ENCODE measurements at regions not wholly inside any gene's neighbourhood (a gene's known extent, or its start where the extent isn't known, plus 50 kb on each side); places are given as distances from the start of the nearest gene placed in this dataset.

- Histone ChIP-seq H2AK5ac (ENCODE audit: low read depth, low read length) (no peak overlapping the region), H3K27me3 (ENCODE audit: control insufficient read depth, insufficient read depth, low read length) (peaks cover 20% of the 10 kb centered on the region), H2BK120ac (ENCODE audit: low read depth, low read length) (no peak overlapping the region), H4K5ac (ENCODE audit: low read depth, low read length) (no peak overlapping the region), H3K27ac (ENCODE audit: insufficient read depth, low read length) (no peak overlapping the region), H3K9me1 (ENCODE audit: insufficient read depth, low read length) (no peaks in the 10 kb centered on the region), H3K9ac (ENCODE audit: low read depth, low read length) (no peak overlapping the region), H3K18ac (ENCODE audit: low read depth, low read length) (no peak overlapping the region), H3K4me3 (ENCODE audit: insufficient read depth, low read depth, low read length) (no peak overlapping the region), H4K8ac (ENCODE audit: low read depth in 2 of 2, low read length in 2 of 2) (no peak overlapping the region), H3K4me1 (ENCODE audit: control insufficient read depth, insufficient read depth, low read length) (peaks cover 3% of the 10 kb centered on the region; the same call in 1 of the 2 replicates), H4K20me1 (ENCODE audit: insufficient read depth, low read length) (no peaks in the 10 kb centered on the region), H3K14ac (replicated peaks; ENCODE audit: low read depth, low read length) (no peak overlapping the region), H3K9me3 (ENCODE audit: control insufficient read depth, insufficient read depth, low read length) (no peaks in the 10 kb centered on the region), H2BK20ac (ENCODE audit: low read depth, low read length) (no peak overlapping the region), H2BK15ac (ENCODE audit: low read depth, low read length) (no peak overlapping the region), H3K36me3 (ENCODE audit: control insufficient read depth, insufficient read depth, low read length) (no peaks in the 10 kb centered on the region), H2AK9ac (replicated peaks; ENCODE audit: low read depth, low read length, poor library complexity) (no peak overlapping the region), H3K4me2 (ENCODE audit: low read depth, low read length) (no peak overlapping the region), H2AFZ (replicated peaks; ENCODE audit: low read length, poor library complexity) (no peak overlapping the region), H4K91ac (ENCODE audit: insufficient read depth, low read depth, low read length) (no peak overlapping the region), H2BK5ac (ENCODE audit: low read depth, low read length, poor library complexity, severe bottlenecking) (no peak overlapping the region), H3K56ac (ENCODE audit: extremely low read depth, insufficient read depth, low read length) (no peak overlapping the region), H3K23ac (ENCODE audit: low read depth, low read length) (no peak overlapping the region), H3K79me1 (ENCODE audit: low read depth in 1 of 2, low read length in 2 of 2) (no peaks in the 10 kb centered on the region), H3K4ac (ENCODE audit: low read depth, low read length) (no peak overlapping the region)
- BruUV-seq (replicated peaks) = no TSS peak
- ATAC-seq (ENCODE audit: low read depth) (no peak), DNase-seq (no peak)
- CTCF ChIA-PET = interaction anchor here (0.6 kb wide), 1 partner anchor 38 kb away, joined by 5 read pairs; no protein-coding TSS in a partner anchor
- intact Hi-C loops (cut with micrococcal nuclease) = no loop called here
- in situ Hi-C loops (cut with MboI; ENCODE audit: low sequenced_read_pairs) = no loop called here
- no CpG with 5 or more reads among the region's 5 CpGs for WGBS, 2 experiments (ENCODE audit: extremely low coverage in 2 of 2, insufficient read length in 1 of 2)
- POLR2A ChIA-PET (ENCODE audit: unreplicated experiment) = no interaction called here
- TF ChIP-seq RCOR1 (IDR thresholded peaks at IDR 0.05; ENCODE audit: insufficient replicate concordance, low read length) = no peak
- dilution Hi-C loops (cut with HindIII; ENCODE audit: low sequenced_read_pairs, unreplicated experiment) = no loop called here
These were observed 69.1 kb upstream of the TBCA start for GRCh38 chr5:77845324-77845646.

All from IMR-90 (cell line).